GM21529 (cell line): ENCODE measurements at regions not wholly inside any gene's neighbourhood (a gene's known extent, or its start where the extent isn't known, plus 50 kb on each side); places are given as distances from the start of the nearest gene placed in this dataset.

ENCODE experiments used
- ATAC-seq: cut with Tn5 transposase; IDR thresholded peaks from one replicate; pipeline ENCODE4 v1.9.1; 2021; ENCODE audit not compliant: unreplicated experiment

DNA sequence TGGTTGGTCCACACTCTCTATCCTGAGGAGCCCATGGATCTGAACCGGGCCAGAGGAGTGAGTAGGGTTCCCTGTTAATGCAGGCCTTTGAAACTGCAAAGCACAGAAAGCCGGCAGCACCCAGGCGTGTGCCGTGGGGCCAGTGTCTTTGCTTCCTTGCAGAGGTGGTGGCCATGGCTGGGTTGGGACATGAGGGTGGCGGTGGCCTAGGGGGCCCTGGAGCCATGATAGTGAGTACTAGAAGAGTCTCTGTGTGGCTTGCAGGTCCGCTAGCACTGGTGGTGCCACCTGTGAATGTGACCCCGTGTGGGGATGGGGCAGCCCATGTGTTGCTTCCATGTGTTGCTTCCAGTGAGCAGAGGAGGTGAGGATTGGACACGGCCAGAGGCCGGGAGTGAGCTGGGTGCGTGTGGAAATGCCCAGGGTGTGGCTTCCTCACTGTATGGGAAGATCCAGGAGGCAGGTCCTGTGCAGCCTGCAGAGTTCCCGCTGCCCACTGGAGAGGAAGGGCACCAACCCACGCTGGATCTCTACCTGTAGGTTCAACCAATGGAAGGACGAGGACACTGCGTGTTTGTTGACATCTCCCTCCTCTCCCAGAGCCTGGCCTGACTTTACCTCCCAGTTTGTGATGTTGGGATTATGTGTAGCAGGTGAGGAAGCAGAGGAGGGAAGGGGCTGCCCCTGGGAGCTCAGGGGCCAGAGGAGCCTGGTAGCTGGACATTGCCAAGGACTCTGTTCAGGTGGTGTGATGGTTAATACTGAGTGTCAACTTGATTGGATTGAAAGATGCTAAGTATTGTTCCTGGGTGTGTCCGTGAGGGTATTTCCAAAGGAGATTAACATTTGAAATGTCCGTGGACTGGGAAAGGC lies 796.6 kb downstream of the TBC1D22A start:
- no peak for ATAC-seq

DNA sequence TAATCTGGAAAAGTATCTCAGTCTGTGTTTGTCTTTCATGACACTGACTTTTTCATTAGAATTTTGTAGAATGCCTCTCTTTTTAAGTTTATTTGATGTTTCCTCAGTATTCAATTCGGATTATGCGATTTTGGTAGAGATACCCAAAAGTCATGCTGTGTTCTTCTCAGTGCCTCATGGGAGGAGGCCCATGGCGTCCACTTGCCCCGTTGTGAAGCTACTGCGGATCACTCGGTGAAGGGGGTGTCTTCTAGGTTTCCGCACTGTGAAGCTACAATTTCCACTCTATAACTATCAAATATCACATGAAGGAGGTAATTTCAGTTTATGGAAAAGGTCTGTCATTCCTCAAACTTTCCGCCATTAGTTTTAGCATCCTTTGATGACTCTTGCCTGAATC lies 794.0 kb downstream of the TBC1D22A start:
- ATAC-seq: no peak

DNA sequence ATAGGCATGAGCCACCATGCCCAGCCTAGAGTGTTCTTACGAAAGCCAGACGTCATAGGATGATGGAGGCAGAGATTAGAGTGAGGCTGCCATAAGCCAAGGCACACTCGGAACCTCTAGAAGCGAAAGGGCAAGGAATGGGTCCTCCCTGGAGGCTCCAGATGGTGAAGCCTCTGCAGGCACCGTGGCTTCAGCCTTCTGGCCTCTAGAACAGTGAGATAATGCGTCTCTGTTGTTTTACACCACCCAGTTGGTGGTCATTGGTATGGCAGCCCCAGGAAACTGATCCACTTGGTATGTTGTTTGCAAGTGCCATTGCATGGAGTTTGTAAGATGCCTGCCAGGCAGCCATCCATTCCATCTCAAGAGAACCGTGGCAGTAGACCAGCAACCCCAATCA lies 791.0 kb downstream of the TBC1D22A start:
- no peak for ATAC-seq

DNA sequence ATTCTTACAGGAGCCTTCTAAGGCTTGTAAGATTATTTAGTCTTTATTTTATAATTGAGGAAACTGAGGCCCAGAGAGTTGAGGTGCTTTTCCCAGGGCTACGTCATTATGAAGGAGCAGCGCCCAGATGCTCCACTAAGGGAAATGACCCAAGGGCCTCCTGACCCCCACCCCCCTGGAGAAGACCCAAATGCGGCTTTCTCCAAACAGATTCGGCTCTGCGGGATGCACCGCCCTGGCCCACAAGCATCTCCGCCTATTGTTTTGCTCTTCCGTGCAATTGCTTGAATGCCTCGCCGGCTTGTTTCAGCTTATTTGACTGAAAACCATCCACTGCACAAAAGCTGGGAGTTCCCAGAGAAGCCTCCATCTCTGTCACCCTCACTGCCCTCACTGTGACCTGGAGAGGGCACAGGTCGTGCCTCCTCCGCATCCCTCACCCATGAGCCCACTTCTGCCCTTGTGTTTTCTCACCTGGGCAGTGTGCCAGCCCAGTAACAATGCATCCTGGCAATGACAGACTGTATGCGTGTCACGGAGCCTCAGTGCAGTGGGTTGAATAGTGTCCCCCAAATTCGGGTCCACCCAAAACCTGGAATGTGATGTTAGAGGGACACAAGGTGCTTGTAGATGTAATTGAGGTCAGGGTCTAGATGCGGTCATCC lies 790.2 kb downstream of the TBC1D22A start:
- ATAC-seq: no peak

DNA sequence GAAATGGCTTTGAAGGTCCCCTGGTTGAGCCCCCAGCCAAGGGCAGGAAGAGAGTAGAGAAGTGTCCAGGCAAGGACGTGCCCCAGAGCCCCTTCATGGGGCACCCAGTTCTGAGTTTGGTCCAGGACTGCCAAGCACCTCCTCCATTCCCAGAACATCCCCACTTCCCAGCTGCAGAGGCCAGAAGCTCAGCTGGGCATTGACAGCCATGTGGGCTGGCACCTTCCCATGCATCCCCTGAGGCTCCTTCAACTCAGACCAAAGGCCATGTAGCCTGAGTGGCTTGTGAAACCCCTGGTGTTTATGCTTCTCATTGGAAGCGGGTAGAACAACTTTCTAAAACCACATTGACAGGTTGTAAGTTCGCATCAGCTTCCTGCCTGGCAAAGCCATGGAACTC lies 789.6 kb downstream of the TBC1D22A start:
- ATAC-seq: no peak

DNA sequence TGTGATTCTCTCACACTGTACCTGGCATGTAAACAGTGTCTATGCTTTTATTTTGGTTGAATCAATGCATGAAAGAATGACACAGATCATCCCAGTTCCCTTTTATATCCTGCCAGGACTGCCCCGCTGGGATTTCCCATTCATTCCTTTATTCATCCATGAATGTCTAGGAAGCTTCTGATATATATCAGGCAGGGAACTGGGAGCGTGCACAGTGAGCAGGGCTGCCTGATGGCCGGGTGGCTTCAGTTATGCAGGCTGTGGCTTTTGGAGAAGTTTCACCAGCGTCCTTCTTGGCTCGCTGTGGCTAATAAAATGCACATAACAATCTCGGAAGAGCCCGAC lies 789.0 kb downstream of the TBC1D22A start:
- no peak for ATAC-seq

DNA sequence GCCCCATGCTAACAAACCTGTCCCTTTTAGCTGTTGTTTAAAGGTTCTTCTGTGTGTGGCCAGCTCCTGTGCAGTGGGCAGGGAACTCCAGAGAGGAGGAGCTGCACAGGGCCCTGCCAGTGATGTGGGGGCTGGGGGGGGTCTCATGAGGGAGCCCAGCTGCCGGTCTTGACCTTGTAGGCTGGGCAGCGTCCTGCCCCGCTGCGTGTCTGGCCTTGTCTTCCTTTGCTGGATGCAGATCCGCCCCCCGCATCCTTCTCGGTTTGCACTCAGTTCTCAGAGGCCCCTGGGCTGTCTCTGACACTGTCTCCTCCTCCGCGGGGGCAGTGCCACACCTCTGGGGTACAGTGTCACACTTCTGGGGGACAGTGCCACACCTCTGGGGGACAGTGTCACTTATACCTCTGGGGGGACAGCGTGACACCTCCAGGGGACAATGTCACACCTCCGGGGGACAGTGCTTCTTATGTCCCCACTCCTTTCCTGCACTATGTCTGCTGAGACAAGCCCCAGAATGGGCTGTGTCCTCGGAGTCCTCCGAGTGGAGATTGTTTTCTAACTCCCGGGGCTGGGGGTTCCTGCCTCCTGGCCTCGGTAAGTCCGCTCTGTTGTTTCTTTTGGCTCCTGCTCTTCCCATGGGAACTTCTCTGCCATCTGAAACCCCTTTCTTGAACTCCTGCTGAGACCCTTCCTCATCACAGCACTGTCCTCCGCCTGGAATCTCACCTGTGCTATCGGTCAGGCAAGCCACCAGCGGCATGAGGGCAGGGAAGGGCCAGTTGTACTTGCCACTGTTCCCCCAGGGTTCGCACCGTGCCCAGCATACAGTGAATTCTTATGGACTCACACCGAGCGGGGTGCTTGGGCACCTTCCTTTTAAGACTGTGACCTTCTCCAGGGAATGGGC lies 788.3 kb downstream of the TBC1D22A start:
- ATAC-seq: no peak

DNA sequence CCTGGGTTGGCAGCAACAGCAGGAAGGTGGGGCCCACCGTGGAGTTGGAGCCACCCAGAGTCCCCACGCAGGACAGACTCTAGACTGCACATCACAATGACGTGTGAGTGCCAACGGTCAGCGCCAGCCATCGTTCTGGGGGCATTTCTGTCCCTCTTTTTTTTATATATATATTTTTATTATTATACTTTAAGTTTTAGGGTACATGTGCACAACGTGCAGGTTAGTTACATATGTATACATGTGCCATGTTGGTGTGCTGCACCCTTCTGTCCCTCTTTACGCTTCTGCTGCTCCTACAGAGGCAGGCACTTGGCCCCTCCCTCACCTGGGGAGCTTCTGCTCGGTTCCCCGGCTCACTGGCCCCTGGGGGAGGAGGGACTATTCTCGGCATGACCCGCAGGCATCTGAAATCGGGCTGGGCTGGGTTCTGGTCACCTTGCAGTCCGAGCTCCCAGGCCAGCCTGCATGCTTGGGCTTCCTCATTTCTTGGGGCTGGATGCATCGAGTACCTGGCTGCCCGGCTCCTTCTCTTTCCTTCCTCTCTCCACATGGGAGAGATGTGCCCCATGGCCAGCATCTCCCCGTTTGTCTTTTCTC lies 787.4 kb downstream of the TBC1D22A start:
- ATAC-seq: no peak

DNA sequence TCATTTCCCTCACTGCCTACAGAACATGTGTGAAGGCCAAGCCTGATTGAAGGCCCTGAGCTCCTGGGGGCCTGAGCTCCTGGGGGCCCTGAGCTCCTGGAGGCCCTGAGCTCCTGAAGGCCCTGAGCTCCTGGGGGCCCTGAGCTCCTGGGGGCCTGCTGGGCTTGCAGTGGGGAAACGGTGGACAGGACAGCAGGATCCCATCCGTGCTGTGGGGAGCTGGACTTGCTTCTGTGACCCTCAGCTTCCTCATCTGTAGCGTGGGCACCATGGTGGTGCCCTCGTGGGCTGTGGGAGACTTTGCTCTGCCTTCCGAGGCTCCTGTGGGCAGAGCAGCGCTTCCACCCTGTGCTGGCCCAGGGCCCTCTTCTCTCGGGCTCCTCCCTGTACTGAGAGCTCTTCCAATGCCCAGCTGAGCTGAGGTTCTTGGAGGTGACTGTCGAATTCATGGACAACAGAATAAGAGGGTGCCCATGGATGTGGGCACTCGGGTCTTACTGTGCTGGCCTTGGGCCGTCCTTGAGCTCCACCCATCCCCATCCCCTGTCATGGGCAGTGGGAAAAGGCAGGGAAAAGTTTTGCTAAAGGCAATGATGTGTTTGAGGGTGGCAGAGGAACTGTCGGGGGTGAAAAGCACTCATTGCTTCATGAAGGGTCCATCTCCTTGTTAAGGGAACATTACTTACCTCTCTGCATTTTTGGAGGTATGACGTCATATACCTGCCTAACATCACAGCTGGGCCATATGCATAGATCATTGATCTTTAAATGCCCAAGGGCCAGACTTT lies 786.7 kb downstream of the TBC1D22A start:
- no peak for ATAC-seq

DNA sequence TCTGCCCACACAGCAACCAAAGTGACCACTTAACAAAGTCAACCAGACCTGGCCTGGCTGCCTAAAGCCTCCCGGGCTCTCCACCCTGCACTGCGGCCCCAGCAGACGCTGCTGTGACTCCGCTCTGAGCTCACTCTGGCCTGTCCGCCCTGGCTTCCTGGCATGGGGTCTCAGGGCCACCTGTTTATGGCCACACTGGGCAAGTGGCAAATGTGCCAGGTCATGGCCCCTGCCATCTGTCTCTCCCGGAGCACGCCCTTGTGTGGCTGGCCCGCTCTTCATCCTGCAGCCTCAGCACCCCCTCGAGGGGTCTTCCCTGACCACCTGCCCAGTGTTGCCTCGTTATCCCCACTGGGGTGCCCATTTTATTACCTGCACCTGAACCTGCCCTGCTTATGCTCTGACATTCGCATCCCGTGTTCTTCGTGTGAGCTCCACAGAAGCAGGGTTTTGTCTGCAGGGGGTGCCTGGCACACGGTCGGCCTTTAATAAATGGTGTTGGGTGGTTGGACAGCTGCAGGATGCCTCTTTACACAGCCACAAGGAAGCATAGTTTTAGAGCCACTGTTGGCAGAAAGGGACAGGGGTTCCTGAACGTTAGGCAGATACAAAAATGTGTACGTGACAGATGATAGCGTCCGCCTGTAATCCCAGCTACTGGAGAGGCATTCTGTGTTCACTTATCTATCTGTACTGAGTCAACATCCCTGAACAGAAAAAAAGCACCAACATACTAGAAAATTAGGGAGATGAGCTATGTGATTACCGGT lies 785.6 kb downstream of the TBC1D22A start:
- no peak for ATAC-seq

DNA sequence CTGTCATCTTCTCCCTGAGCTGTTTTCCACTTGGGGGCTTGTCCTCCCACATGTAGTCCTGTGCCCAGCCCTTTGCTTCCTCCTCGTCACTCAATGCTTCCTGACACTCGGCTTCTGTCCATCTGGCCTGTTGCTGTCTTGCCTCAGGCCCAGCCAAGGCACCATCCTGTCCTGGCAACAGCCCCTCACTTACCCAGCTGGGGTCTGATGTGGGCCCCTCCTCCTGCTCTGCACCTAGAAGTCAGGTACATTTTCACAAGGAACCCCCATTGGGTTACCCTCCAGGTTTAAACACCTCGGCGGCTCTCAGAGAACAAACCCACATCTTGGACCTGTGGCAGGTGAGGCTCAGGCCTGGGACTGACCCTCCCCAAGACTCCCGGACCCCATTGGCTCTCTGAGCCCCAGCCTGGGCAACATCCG lies 784.8 kb downstream of the TBC1D22A start:
- no peak for ATAC-seq

DNA sequence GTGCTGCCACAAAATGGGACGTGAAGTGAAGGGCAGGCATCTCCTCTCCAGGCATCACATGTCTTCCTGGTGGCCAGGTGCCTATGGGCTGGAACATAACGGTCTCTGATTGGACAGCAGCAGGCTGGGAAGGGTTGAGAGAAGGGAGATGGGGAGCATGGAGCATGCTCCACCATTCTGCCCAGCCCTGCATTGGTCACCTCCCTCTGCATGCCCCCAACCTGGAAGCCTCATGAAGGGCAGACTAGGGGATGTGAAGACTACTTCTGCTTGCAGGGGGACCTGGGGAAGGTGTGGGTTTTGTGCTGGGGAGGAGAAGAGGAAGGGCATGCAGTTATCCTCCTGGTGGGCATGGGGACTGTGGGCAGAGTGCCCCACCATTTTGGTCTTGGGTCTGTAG lies 782.2 kb downstream of the TBC1D22A start:
- ATAC-seq: no peak

DNA sequence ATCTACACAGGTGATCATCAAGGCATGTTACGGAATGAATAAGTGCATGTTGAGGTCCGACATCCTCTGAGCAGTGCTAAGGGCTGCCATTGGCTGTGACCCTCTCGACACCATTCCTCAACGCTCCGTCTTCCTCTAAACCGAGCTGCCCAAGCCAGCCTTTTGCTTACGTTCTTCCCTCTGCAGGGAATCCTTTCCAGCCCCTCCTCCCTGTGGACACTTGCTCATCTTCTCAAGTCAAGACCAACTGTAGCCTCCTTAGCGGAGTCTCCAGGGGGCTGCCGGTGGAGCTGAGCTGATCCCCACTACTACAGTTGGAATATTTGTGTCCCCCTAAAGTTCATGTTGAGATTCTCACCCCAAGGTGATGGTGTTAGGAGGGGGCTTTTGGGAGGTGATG lies 781.0 kb downstream of the TBC1D22A start:
- no peak for ATAC-seq

DNA sequence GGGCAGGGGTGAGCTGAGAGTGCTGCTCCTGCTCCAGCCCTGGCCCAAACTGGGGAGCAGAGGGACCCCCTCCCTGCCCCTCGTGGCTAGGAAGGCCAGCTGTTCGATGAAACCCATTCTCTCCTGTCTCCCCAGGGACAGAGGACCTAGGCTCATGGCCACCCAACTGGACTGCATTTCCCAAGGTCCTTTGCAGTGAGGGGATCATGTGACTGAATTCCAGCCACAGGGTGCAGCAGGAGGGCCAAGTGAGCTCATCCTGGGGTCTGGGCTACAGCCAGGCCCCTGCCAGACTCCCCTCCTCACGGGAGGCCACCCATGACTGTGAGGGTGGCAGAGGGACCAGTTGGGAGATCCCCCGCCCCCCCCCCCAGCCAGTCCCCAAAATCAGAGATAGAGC lies 777.6 kb downstream of the TBC1D22A start:
- no peak for ATAC-seq

DNA sequence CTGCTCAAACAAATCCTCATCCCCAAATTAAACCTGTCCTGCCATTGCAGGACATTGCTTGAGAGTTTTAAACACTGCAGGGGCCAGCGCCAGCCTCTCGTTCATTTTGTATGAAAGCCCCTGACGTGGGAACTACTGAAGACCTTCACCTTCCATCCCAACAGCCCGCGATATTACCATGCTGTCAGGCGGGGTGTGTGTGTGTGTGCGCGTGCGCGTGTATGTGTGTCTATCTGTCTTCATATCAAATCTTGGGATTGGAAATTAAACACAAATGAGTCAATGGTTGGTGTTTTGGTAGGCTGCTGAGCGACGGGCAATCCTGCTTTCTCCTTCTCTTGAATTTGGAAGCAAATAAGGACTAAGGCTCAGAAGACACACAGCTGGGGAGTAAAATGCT lies 776.9 kb downstream of the TBC1D22A start:
- ATAC-seq: no peak

DNA sequence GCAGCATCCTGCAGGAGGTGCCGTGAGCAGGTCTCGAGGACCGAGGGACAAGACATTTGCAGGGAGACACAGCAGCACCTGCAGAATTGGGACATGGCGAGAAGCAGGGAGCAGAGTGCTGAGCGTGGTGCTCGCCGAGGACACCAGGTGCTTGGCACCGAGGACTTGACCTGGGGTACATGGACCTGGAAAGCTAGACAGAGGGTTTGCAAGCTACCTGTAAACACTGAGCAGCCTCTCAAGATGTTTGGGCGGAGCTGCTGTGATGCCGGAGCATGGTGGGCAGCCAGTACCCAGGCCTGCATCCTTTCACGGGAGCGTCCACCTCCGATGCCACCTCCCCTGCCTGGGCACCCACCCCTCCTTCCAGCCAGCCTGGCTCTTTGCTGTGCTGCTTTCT lies 773.2 kb downstream of the TBC1D22A start:
- ATAC-seq: no peak

DNA sequence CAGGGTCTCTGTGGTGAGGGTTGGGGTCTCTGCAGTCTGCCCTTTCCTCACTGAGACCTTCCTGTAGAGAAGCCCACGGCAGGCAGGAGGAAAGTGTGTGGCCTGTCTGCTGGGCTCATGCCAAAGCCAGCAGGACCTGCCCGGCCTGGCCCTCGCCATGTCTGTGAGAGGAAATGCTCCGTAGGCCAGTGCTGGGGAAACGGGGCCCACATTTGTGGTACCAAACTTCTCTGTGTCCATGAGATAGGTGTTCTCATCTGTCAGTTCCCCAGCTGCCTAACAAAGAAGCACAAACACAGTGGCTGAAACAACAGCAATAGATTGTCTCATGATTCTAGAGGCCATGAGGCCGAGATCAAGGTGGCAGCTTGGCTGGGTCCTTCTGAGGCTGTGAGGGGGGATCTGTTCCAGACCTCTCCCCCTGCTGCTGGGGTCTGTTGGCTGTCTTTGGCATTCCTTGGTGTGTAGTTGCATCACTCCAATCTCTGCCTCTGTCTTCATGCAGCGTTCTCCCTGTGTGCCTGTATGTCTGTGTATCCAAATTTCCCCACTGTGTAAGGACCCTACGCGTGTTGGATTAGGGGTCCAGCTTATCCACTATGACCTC lies 772.5 kb downstream of the TBC1D22A start:
- ATAC-seq: no peak

DNA sequence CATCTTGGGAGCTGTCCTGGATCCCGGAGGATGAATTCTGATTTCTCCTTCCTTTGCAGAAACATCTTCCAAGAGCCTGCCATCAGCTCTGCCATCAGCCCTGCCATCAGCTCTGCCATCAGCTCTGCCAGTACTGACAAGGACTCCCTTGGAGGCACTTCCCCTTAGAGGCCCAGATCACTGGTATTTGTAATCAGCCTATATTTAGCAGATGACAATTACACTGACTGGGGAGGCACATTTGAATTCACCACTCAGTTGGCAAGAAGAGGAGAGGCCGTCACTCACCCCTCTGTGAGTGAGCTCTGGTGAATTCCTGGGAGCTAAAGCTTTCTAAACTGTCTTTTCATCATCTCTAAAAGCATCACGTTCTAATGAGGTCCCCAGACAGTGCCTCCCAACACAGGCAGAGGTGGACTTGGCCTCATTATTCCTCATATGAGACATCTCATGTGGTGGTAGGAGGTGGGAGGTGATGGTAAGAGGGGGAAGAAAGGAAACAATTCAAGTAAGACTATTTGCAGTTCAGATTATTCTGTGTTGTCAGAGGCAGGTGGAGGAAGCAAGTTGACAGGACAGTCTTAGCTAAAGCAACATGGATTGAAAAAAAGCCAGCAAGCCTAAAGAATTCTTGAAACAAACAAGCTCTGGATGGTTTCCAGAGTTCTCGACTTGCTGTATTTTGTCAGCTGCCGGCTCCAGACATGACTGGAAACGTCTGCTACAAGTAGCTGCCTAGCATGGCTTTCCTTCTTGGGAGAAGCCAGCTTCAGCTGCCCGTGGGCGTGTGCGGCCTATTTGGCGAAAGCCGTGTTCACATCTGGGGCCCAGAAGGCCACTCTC lies 771.7 kb downstream of the TBC1D22A start:
- no peak for ATAC-seq
